ENCODE measurements at regions not wholly inside any gene's neighbourhood (a gene's known extent, or its start where the extent isn't known, plus 50 kb on each side); places are given as distances from the start of the nearest gene placed in this dataset.

DNA sequence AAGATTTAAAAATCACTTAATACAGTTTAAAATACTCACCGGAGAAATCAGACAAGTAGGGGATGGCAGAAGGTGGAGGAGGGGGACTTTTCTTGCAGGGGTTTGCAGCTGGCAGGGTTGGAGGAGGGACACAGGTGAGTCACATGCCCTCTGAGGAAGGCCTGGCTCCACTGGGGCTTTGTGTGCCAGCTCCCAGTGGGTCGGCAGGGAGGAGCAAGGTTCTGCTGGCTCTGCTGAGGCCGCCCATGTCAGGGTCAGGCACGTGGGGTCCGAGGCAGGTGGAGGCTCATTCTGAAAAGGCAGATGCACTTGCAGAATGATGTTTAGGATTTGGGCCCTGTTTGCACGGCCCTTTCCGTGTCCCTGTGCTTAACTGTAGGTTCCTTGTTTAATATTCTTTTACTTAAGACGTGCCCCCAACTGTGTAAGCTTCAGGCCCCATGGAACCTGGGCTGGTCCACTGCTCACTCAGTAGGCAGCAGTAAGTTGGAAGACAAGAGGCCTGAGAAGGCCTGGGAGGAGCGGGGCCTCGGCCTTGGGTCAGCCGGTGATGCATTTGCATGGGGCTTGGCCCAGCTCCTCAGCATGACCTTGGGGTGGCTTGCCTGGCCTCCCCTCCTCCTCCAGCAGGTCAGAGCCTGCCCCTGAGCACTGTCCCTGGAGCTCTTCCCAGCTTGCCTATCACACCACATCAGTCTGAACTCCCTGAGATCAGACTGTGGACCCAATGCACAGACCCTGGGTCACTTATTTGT, 141.0 kb downstream of the GLI2 start:
- POLR2A ChIA-PET, result no interaction called here
- CTCF ChIA-PET, result interaction anchor here (0.8 kb wide), 1 partner anchor 96 kb away, joined by 3 read pairs; no protein-coding TSS in a partner anchor
- Histone ChIP-seq H3K27me3 (ENCODE audit: control insufficient read depth, insufficient read depth, low read length) (no peaks in the 10 kb centered on the region), H3K36me3 (ENCODE audit: control insufficient read depth, insufficient read depth, low read length) (no peaks in the 10 kb centered on the region), H3K4me3 (ENCODE audit: low read depth, low read length) (no peak overlapping the region)
- TF ChIP-seq, protein P1, sequence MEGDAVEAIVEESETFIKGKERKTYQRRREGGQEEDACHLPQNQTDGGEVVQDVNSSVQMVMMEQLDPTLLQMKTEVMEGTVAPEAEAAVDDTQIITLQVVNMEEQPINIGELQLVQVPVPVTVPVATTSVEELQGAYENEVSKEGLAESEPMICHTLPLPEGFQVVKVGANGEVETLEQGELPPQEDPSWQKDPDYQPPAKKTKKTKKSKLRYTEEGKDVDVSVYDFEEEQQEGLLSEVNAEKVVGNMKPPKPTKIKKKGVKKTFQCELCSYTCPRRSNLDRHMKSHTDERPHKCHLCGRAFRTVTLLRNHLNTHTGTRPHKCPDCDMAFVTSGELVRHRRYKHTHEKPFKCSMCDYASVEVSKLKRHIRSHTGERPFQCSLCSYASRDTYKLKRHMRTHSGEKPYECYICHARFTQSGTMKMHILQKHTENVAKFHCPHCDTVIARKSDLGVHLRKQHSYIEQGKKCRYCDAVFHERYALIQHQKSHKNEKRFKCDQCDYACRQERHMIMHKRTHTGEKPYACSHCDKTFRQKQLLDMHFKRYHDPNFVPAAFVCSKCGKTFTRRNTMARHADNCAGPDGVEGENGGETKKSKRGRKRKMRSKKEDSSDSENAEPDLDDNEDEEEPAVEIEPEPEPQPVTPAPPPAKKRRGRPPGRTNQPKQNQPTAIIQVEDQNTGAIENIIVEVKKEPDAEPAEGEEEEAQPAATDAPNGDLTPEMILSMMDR (IDR thresholded peaks at IDR 0.05; ENCODE audit: insufficient read depth, low read depth, low read length), result no peak
- DNase-seq (ENCODE audit: low read depth), result no peak

DNA sequence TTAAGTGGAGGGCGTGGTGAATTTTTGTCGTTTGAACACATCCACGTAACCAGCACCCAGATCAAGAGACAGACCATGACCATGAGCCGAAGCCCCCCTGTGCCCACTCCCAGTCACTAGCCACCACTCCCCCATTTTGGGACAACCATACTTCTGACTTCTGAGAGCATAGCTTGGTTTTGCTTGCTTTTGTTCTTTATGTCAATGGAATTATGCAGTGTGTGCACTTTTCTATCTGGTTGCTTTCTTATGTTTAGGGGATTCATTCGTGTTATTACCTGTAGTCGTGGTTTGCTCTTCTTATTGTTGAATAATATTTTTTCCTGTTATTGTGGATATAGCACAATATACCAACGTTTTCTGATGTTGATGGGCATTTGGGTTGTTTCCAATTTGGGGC, 141.7 kb downstream of the GLI2 start:
- Histone ChIP-seq H3K4me3 (ENCODE audit: low read depth, low read length) (no peak overlapping the region), H3K36me3 (ENCODE audit: control insufficient read depth, insufficient read depth, low read length) (no peaks in the 10 kb centered on the region), H3K27me3 (ENCODE audit: control insufficient read depth, insufficient read depth, low read length) (no peaks in the 10 kb centered on the region)
- ChIA-PET POLR2A (no interaction called here), CTCF (no interaction called here)
- DNase-seq (ENCODE audit: low read depth), result no peak
- TF ChIP-seq, protein P1 (IDR thresholded peaks at IDR 0.05; ENCODE audit: insufficient read depth, low read depth, low read length), result no peak

DNA sequence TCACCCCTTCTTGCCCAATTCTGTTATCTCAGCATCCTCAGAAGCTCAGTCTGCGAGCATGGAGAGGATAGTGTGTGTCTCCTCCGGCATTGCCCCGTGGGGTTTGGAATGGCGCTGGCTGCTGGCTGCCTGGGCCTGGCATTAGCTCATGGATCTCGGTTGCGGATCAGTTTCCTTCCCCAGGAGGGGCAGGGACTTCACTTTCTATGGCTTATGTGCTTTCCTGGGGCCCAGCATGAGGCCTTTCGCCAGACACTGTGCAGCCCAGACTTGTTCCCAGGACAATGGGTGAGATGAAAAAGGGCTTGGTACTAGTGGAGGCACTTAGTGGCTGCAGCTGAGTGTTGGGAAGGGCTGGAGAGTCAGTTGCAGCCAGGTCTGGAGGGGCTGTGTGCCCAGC, 143.3 kb downstream of the GLI2 start:
- H3K36me3 ChIP-seq (ENCODE audit: control insufficient read depth, insufficient read depth, low read length), result no peaks in the 10 kb centered on the region
- CTCF ChIA-PET, result interaction anchor here (1.4 kb wide), 1 partner anchor 10 kb away, joined by 6 read pairs; no protein-coding TSS in a partner anchor
- H3K27me3 ChIP-seq (ENCODE audit: control insufficient read depth, insufficient read depth, low read length), result no peaks in the 10 kb centered on the region
- H3K4me3 ChIP-seq (ENCODE audit: low read depth, low read length), result no peak overlapping the region
- TF ChIP-seq, protein P1 (IDR thresholded peaks at IDR 0.05; ENCODE audit: insufficient read depth, low read depth, low read length), result no peak
- no peak for DNase-seq (ENCODE audit: low read depth)
- POLR2A ChIA-PET, result no interaction called here

DNA sequence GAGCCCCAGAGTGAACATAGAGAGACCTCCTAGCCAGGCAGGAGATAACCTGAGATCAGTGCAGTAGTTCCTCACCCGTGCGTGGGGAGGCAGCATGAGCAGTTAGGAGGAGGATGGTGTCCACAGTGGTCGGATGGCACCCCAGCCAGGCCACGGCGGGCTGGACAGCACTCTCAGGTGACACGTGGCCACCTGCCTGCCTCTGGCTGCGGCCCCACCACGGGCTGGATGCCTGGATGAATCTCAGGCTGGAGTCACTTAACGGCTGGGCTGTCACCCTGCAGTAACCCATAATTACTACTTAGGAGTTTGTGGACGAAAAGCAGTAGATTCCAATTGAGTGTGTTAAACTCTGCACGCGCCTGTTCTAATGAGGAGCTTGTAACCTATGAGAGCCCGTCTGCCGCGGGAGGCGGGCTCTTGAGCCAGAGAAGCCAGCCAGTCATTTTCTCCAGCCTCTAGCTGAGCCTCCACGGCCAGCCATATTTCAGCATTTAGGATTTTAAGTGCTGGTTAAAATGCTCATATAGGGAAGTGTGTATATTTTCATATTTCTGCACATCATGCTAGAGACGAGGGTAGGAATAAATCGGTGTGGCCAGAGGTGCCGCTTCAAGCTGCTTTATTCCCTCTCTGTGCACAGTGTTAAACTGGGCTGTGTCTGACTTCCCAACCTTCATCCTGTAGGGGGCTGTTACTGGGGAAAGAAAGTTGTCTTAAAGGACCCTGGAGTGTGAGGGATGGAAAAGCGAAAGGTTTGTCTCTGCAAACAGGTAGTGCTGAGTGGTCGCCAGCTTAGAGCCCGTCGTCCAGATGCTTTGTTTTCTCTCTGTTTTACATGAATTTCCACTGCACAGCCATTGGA, 144.0 kb downstream of the GLI2 start:
- Histone ChIP-seq H3K27me3 (ENCODE audit: control insufficient read depth, insufficient read depth, low read length) (no peaks in the 10 kb centered on the region), H3K4me3 (ENCODE audit: low read depth, low read length) (no peak overlapping the region), H3K36me3 (ENCODE audit: control insufficient read depth, insufficient read depth, low read length) (no peaks in the 10 kb centered on the region)
- ChIA-PET POLR2A (no interaction called here), CTCF (interaction anchor here (0.6 to 1.4 kb wide), 3 partner anchors 10 to 77 kb away, joined by 3 to 6 read pairs (median 3); no protein-coding TSS in a partner anchor)
- TF ChIP-seq, protein P1 (IDR thresholded peaks at IDR 0.05; ENCODE audit: insufficient read depth, low read depth, low read length), result no peak
- DNase-seq (ENCODE audit: low read depth), result no peak

DNA sequence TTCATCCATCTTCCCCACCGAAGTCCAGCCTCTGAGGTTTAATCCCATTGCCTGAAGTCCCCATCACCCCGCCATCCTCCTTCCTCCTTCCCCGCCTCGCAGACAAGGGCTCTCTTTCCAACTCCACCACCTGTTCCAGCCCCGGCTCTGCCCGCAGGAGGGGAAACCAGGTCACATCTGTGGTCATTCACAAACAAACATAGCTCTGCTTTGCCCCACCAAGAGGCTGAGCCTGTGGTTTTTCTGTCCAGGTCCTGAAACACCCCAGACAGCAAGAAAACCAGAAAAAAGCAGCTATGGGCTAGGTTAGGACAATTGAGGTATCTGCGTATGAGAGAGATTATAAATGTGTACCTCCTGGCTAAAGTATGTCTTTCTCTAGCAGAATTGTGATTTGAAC, 144.7 kb downstream of the GLI2 start:
- Histone ChIP-seq H3K36me3 (ENCODE audit: control insufficient read depth, insufficient read depth, low read length) (no peaks in the 10 kb centered on the region), H3K4me3 (ENCODE audit: low read depth, low read length) (no peak overlapping the region), H3K27me3 (ENCODE audit: control insufficient read depth, insufficient read depth, low read length) (no peaks in the 10 kb centered on the region)
- POLR2A ChIA-PET, result no interaction called here
- TF ChIP-seq, protein P1 (IDR thresholded peaks at IDR 0.05; ENCODE audit: insufficient read depth, low read depth, low read length), result no peak
- DNase-seq (ENCODE audit: low read depth), result no peak
- CTCF ChIA-PET, result interaction anchor here (1.0 kb wide), 1 partner anchor 77 kb away, joined by 3 read pairs; no protein-coding TSS in a partner anchor

Data from BJ (cell line).